Vagina (tissue), 2 donors: ENCODE measurements at regions not wholly inside any gene's neighbourhood (a gene's known extent, or its start where the extent isn't known, plus 50 kb on each side); places are given as distances from the start of the nearest gene placed in this dataset.

ENCODE experiments used
- DNase-seq, 2 donors: peaks; one replicate each; pipeline ENCODE4 v3.0.0-alpha.2; 2017; ENCODE audit errors: extremely low spot score in 2 of 2
- H3K27ac ChIP-seq: fragments of 200-600 bp; sonication (generic); one replicate; pipeline ENCODE4 v1.5.1; 2019
- H3K27me3 ChIP-seq: fragments of 200-600 bp; sonication (generic); one replicate; pipeline ENCODE4 v1.5.1; 2019
- H3K36me3 ChIP-seq, 2 donors: fragments of 200-600 bp; sonication (generic); one replicate each; pipeline ENCODE4 v1.5.1; 2017 to 2019
- H3K4me1 ChIP-seq: fragments of 200-600 bp; sonication (generic); one replicate; pipeline ENCODE4 v1.5.1; 2019
- H3K4me3 ChIP-seq, 2 donors: fragments of 200-600 bp; sonication (generic); 1 replicate in 1 of 2; 2 replicates in 1 of 2; pipeline ENCODE4 v1.5.1; 2016 to 2019
- H3K9me3 ChIP-seq: fragments of 200-600 bp; sonication (generic); one replicate; pipeline ENCODE4 v1.5.1; 2019
- POLR2A ChIP-seq, 2 donors: fragments of 450-650 bp; IDR thresholded peaks; one replicate each; pipeline ENCODE4 v1.6.1; 2017; ENCODE audit warnings: antibody characterized with exemption in 2 of 2, mild to moderate bottlenecking in 2 of 2, moderate library complexity in 2 of 2
- POLR2AphosphoS5 ChIP-seq, 2 donors: sonication (generic); formaldehyde crosslinking; IDR thresholded peaks; one replicate each; pipeline ENCODE4 v1.9.0; 2017; ENCODE audit warnings: antibody characterized with exemption in 2 of 2, mild to moderate bottlenecking in 2 of 2, low read depth in 1 of 2; ENCODE audit not compliant: insufficient read depth in 1 of 2
- intact Hi-C: fragments of 100-400 bp; cut with DNase I; formaldehyde crosslinking; loops from one replicate; pipeline ENCODE4 v1.15.1; 2023
- TF ChIP-seq, protein P1 (sequence below), 3 experiments: fragments of 450-650 bp in 2 of 3; fragments of 200-600 bp in 1 of 3; sonication (generic) in 1 of 3; IDR thresholded peaks; one replicate each; pipeline ENCODE4 v1.5.1; 2017 to 2019; ENCODE audit warnings: antibody characterized with exemption in 3 of 3, mild to moderate bottlenecking in 2 of 3, moderate library complexity in 2 of 3

DNA sequence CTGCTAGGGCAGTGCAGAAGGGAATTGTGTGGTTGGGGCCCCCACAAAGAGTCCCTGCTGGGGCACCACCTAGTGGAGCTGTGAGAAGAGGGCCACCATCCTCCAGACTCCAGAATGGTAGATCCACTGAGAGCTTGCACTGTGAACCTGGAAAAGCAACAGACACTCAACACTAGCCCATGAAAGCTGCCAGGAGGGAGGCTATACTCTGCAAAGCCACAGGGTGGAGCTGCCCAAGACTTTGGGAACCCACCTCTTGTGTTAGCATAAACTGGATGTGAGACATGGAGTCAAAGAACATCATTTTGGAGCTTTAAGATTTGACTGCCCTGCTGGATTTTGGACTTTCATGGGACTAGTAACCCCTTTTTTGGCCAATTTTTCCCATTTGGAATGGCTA, 328.4 kb upstream of the KHDRBS2 start:
- intact Hi-C loops = no loop called here
- no peak for TF ChIP-seq POLR2A (IDR thresholded peaks at IDR 0.05)
- TF ChIP-seq POLR2AphosphoS5 (IDR thresholded peaks at IDR 0.05; ENCODE audit: insufficient read depth in 1 of 2, low read depth in 1 of 2) = no peak
- TF ChIP-seq, protein P1, sequence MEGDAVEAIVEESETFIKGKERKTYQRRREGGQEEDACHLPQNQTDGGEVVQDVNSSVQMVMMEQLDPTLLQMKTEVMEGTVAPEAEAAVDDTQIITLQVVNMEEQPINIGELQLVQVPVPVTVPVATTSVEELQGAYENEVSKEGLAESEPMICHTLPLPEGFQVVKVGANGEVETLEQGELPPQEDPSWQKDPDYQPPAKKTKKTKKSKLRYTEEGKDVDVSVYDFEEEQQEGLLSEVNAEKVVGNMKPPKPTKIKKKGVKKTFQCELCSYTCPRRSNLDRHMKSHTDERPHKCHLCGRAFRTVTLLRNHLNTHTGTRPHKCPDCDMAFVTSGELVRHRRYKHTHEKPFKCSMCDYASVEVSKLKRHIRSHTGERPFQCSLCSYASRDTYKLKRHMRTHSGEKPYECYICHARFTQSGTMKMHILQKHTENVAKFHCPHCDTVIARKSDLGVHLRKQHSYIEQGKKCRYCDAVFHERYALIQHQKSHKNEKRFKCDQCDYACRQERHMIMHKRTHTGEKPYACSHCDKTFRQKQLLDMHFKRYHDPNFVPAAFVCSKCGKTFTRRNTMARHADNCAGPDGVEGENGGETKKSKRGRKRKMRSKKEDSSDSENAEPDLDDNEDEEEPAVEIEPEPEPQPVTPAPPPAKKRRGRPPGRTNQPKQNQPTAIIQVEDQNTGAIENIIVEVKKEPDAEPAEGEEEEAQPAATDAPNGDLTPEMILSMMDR (IDR thresholded peaks at IDR 0.05) = no peak
- H3K27ac ChIP-seq = no peak overlapping the region

GRCh38 chr6:62613928-62614327, 327.9 kb upstream of the KHDRBS2 start:
- intact Hi-C loops = no loop called here
- Histone ChIP-seq H3K4me1 (no peaks in the 10 kb centered on the region), H3K4me3 (no peak overlapping the region), H3K36me3 (no peaks in the 10 kb centered on the region), H3K9me3 (no peaks in the 10 kb centered on the region), H3K27ac (no peak overlapping the region), H3K27me3 (no peaks in the 10 kb centered on the region)
- TF ChIP-seq POLR2AphosphoS5 (IDR thresholded peaks at IDR 0.05; ENCODE audit: insufficient read depth in 1 of 2, low read depth in 1 of 2) (no peak), POLR2A (IDR thresholded peaks at IDR 0.05) (no peak)
- TF ChIP-seq, protein P1 (IDR thresholded peaks at IDR 0.05) = no peak
- DNase-seq = no peak

More for the DNA sequence above, 328.4 kb upstream of the KHDRBS2 start:
- DNase-seq = no peak
- H3K4me1 ChIP-seq = no peaks in the 10 kb centered on the region
- H3K27me3 ChIP-seq = no peaks in the 10 kb centered on the region
- no peaks in the 10 kb centered on the region for H3K9me3 ChIP-seq
- H3K4me3 ChIP-seq = no peak overlapping the region
- H3K36me3 ChIP-seq = no peaks in the 10 kb centered on the region

GRCh38 chr6:62612471-62612870, 326.4 kb upstream of the KHDRBS2 start:
- Histone ChIP-seq H3K4me1 (no peaks in the 10 kb centered on the region), H3K4me3 (no peak overlapping the region), H3K36me3 (no peaks in the 10 kb centered on the region), H3K9me3 (no peaks in the 10 kb centered on the region), H3K27ac (no peak overlapping the region), H3K27me3 (no peaks in the 10 kb centered on the region)
- no peak for DNase-seq
- intact Hi-C loops = no loop called here
- TF ChIP-seq POLR2AphosphoS5 (IDR thresholded peaks at IDR 0.05; ENCODE audit: insufficient read depth in 1 of 2, low read depth in 1 of 2) (no peak), POLR2A (IDR thresholded peaks at IDR 0.05) (no peak)
- TF ChIP-seq, protein P1 (IDR thresholded peaks at IDR 0.05) = no peak

GRCh38 chr6:62570372-62570771, 284.3 kb upstream of the KHDRBS2 start:
- H3K4me1 ChIP-seq = no peaks in the 10 kb centered on the region
- no peak for DNase-seq
- TF ChIP-seq, protein P1 (IDR thresholded peaks at IDR 0.05) = no peak
- TF ChIP-seq POLR2AphosphoS5 (IDR thresholded peaks at IDR 0.05; ENCODE audit: insufficient read depth in 1 of 2, low read depth in 1 of 2) = no peak
- no peak for TF ChIP-seq POLR2A (IDR thresholded peaks at IDR 0.05)

DNA sequence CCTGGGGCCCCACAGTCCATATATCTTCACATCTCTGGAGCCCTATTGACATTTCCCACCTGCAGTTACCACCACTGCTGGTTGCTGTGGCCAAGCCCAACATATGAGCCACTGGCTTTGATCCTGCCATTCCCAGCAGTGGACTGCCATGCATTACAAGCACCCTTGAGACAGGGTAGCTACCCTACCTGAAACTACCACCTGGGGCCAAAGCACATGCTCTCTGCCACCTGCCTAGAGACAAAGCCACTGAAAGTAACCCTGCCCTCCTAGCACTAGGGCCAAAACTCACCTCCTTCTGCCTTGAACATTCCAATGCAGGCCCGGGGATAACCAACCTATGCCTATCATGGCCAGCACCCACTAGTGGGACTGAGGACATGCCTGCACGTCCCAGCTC, 255.5 kb upstream of the KHDRBS2 start:
- no peak overlapping the region for H3K4me3 ChIP-seq
- no peaks in the 10 kb centered on the region for H3K27me3 ChIP-seq
- intact Hi-C loops = no loop called here
- no peaks in the 10 kb centered on the region for H3K36me3 ChIP-seq
- TF ChIP-seq, protein P1 (IDR thresholded peaks at IDR 0.05) = no peak
- H3K9me3 ChIP-seq = no peaks in the 10 kb centered on the region
- H3K27ac ChIP-seq = no peak overlapping the region
- no peak for DNase-seq
- H3K4me1 ChIP-seq = no peaks in the 10 kb centered on the region

More at GRCh38 chr6:62570372-62570771, 284.3 kb upstream of the KHDRBS2 start:
- no peak overlapping the region for H3K4me3 ChIP-seq
- no peak overlapping the region for H3K27ac ChIP-seq
- no peaks in the 10 kb centered on the region for H3K36me3 ChIP-seq
- H3K9me3 ChIP-seq = no peaks in the 10 kb centered on the region
- intact Hi-C loops = loop anchor here (1.0 kb wide), 1 partner anchor 18 kb away; no protein-coding TSS in a partner anchor
- H3K27me3 ChIP-seq = no peaks in the 10 kb centered on the region
